Left renal pelvis (tissue), 4 donors: ENCODE measurements at regions not wholly inside any gene's neighbourhood (a gene's known extent, or its start where the extent isn't known, plus 50 kb on each side); places are given as distances from the start of the nearest gene placed in this dataset.
"Not testable (repeated sequence)": the region's sequence is repeated elsewhere in the genome, so short reads cannot be mapped to it uniquely, and the experiment has no call there.

Experiments
- DNase-seq, 4 donors: peaks; one replicate each; pipeline ENCODE4 v3.0.0-alpha.2; 2013; ENCODE audit warnings: low read depth in 4 of 4, low spot score in 3 of 4

- DNase-seq = no peak
These were observed 474.8 kb upstream of the PFKP start for GRCh38 chr10:2592360-2593160.

- DNase-seq = no peak
These were observed 478.2 kb upstream of the PFKP start for GRCh38 chr10:2589196-2589595.

- no peak for DNase-seq
These were observed 483.0 kb upstream of the PFKP start for GRCh38 chr10:2584385-2584784.

GRCh38 chr10:2576892-2577291 lies 490.5 kb upstream of the PFKP start:
- DNase-seq = no peak

- DNase-seq = no peak
These were observed 491.9 kb upstream of the PFKP start for GRCh38 chr10:2575460-2575859.

GRCh38 chr10:2572611-2573010 lies 494.7 kb upstream of the PFKP start:
- no peak for DNase-seq

GRCh38 chr10:2556883-2557282 lies 510.5 kb upstream of the PFKP start:
- no peak for DNase-seq

- no peak for DNase-seq
These were observed 519.3 kb upstream of the PFKP start for GRCh38 chr10:2548071-2548470.

- no peak for DNase-seq
These were observed 519.7 kb upstream of the PFKP start for GRCh38 chr10:2547606-2548005.

- not testable (repeated sequence) for DNase-seq
These were observed 520.5 kb upstream of the PFKP start for GRCh38 chr10:2546894-2547293.

GRCh38 chr10:2543974-2544373 lies 523.4 kb upstream of the PFKP start:
- no peak for DNase-seq

GRCh38 chr10:2543142-2543886 lies 524.0 kb upstream of the PFKP start:
- no peak for DNase-seq

- DNase-seq = no peak
These were observed 526.2 kb upstream of the PFKP start for GRCh38 chr10:2541176-2541575.

- DNase-seq = no peak
These were observed 537.4 kb upstream of the PFKP start for GRCh38 chr10:2529945-2530344.

- DNase-seq = no peak
These were observed 541.6 kb upstream of the PFKP start for GRCh38 chr10:2525781-2526180.

- DNase-seq = no peak
These were observed 548.2 kb upstream of the PFKP start for GRCh38 chr10:2519139-2519538.

GRCh38 chr10:2509081-2509531 lies 558.2 kb upstream of the PFKP start:
- no peak for DNase-seq

GRCh38 chr10:2501366-2501940 lies 565.9 kb upstream of the PFKP start:
- not testable (repeated sequence) for DNase-seq

GRCh38 chr10:2494399-2494798 lies 572.9 kb upstream of the PFKP start:
- DNase-seq = no peak

- peak in 1 of 4 donors; percentile 22 for DNase-seq
These were observed 578.8 kb upstream of the PFKP start for GRCh38 chr10:2488446-2489005.

GRCh38 chr10:2487921-2488320 lies 579.4 kb upstream of the PFKP start:
- DNase-seq = no peak
